GM21390 (cell line): ENCODE measurements at regions not wholly inside any gene's neighbourhood (a gene's known extent, or its start where the extent isn't known, plus 50 kb on each side); places are given as distances from the start of the nearest gene placed in this dataset.

Experiments used
- ATAC-seq: cut with Tn5 transposase; IDR thresholded peaks from one replicate; pipeline ENCODE4 v1.9.1; 2021; ENCODE audit not compliant: unreplicated experiment

- ATAC-seq = no peak
Observed at GRCh38 chr7:84549409-84549808, 354.8 kb upstream of the SEMA3A start.

GRCh38 chr7:84548366-84549365 is 354.1 kb upstream of the SEMA3A start:
- no peak for ATAC-seq

GRCh38 chr7:84547331-84547730 is 352.7 kb upstream of the SEMA3A start:
- no peak for ATAC-seq

GRCh38 chr7:84546403-84546802 is 351.8 kb upstream of the SEMA3A start:
- no peak for ATAC-seq

GRCh38 chr7:84538268-84538667 is 343.7 kb upstream of the SEMA3A start:
- no peak for ATAC-seq

GRCh38 chr7:84536271-84536870 is 341.8 kb upstream of the SEMA3A start:
- no peak for ATAC-seq

- ATAC-seq = no peak
Observed at GRCh38 chr7:84535580-84536270, 341.1 kb upstream of the SEMA3A start.

- no peak for ATAC-seq
Observed at GRCh38 chr7:84533182-84533581, 338.6 kb upstream of the SEMA3A start.

- no peak for ATAC-seq
Observed at GRCh38 chr7:84532196-84532595, 337.6 kb upstream of the SEMA3A start.

GRCh38 chr7:84529480-84530205 is 335.1 kb upstream of the SEMA3A start:
- no peak for ATAC-seq

- no peak for ATAC-seq
Observed at GRCh38 chr7:84528756-84529479, 334.3 kb upstream of the SEMA3A start.

GRCh38 chr7:84524714-84525694 is 330.4 kb upstream of the SEMA3A start:
- no peak for ATAC-seq

- ATAC-seq = no peak
Observed at GRCh38 chr7:84513061-84513460, 318.5 kb upstream of the SEMA3A start.

- no peak for ATAC-seq
Observed at GRCh38 chr7:84512055-84512454, 317.5 kb upstream of the SEMA3A start.

GRCh38 chr7:84510505-84510904 is 315.9 kb upstream of the SEMA3A start:
- ATAC-seq = no peak

GRCh38 chr7:84509522-84509921 is 314.9 kb upstream of the SEMA3A start:
- ATAC-seq = no peak

GRCh38 chr7:84508606-84509005 is 314.0 kb upstream of the SEMA3A start:
- no peak for ATAC-seq

GRCh38 chr7:84507529-84507928 is 312.9 kb upstream of the SEMA3A start:
- ATAC-seq = no peak

- ATAC-seq = no peak
Observed at GRCh38 chr7:84506151-84506550, 311.6 kb upstream of the SEMA3A start.
